NCI-H2227 (cell line): ENCODE measurements at regions not wholly inside any gene's neighbourhood (a gene's known extent, or its start where the extent isn't known, plus 50 kb on each side); places are given as distances from the start of the nearest gene placed in this dataset.
"Not testable (repeated sequence)": the region's sequence is repeated elsewhere in the genome, so short reads cannot be mapped to it uniquely, and the experiment has no call there.

Experiments
- DNase-seq: peaks from one replicate; lab custom pipeline; 2025; ENCODE audit not compliant: unreplicated experiment; lab: John Stamatoyannopoulos, UW

GRCh38 chr13:89150362-89150761 is 1479.2 kb downstream of the SLITRK5 start:
- no peak for DNase-seq

DNA sequence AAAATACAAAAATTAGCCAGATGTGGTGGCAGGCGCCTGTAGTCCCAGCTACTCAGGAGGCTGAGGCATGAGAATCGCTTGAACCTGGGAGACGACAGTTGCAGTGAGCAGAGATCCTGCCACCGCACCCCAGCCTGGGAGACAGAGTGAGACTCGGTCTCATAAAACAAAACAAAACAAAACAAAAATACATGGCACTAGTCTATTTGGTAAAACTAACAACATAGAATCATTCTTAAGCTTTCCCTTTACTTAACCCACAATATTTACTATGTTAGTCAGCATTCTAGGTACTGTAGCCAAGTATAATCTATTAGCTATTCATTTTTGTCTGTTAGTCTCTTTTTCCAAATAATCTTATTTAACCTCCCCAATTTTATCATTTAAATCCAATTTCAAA is 1482.8 kb downstream of the SLITRK5 start:
- no peak for DNase-seq

GRCh38 chr13:89163096-89163495 is 1491.9 kb downstream of the SLITRK5 start:
- no peak for DNase-seq

GRCh38 chr13:89165685-89166084 is 1494.5 kb downstream of the SLITRK5 start:
- DNase-seq, result no peak

DNA sequence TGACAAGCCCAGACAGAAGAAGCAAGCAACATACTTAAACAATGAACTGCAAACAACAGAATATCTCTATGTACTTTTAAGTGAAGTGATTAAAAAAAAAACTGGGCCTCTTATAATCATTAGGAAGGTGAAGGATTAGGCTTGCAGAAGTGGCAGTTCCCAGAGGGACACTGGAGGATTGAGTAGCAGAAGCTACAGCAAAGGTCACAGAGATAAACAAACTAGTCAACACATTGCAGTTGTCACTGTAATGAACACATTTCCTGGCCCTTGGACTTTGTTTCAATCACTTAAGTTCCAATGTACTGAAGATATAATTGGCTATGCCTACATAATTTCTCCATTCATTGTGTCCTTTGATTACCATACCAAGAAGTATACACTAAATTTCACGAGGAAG is 1498.8 kb downstream of the SLITRK5 start:
- DNase-seq, result no peak

DNA sequence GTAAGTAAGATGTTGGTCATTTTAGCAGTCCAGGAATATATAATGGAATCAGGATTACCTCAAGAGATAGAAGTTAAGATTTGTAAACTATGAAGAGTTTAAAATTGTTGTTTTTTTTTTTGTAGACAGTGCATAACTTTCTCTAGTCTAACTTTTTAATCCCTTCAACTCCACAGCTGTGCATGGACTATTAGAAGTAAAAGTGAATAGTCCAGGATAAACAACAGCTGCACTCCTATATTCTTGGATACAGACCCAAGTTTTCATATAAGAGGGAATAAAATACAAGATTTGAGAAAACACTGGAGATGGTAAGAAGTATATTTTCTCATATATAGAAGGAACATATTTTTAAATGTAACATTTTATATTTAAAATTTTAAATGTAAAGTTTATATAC is 1509.9 kb downstream of the SLITRK5 start:
- DNase-seq, result no peak

DNA sequence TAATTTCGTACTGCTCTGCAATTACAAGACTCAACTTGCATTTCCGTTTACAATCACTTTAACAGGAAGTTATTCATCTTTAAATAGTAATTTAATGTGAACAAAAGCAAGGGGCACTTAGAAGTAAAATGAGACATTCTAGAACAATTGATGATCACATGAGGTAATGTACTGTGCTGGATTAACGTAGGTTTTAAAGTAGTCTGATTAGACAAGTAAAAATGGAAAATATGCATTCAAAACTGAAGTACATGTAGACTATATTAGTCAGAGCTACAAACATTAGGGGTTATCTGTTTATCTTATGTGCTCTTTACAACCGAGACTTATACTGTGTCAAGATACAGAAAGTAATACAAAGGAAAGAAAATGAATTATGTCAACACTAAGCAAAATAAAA is 1528.0 kb downstream of the SLITRK5 start:
- no peak for DNase-seq

DNA sequence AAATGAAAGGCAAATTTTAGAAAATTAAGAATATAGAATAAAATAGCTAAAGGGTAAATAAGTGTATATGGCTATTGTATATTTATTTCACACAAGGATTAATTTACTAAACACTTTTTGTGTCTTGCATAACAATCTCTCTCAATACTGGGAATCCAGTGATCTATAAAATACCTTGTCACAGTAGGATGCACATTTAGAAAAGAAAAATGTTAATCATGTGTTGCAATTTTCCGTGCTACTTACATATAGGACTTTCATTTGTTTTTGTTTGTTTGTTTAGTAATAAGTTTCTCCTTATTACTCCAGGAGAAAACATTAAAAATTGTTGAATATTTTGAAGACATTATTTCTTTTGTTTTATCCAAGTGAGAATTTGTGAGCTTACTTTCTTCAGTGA is 1533.3 kb downstream of the SLITRK5 start:
- DNase-seq, result no peak

DNA sequence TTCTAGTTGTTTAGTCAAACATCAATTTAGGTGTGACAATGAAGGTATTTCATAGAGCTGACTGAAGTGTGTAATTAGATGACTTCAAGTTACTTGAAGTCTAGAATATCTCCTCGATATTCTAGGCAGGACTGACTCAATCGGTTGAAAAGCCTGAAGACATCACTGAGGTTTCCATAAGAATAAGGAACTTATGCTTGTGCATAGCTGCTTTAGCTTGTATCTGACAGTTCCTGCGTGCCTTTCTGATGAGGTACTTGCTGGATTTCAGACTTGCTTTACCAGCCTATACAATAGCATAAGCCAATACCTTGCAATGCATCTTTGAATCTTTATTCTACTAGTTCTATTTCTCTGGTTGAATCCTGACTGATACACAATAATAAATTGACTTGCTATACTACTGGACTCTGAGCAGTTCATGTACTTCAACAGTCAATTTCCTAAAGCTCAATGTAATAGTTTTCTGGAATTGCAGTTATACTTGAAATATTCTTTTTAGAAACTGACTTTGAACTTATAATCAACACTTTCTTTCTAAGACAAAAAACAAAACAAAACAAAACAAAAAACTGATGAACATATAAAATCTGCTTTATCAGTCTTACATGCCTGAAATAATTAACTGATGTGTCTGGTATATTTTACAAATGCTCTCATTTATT is 1534.8 kb downstream of the SLITRK5 start:
- DNase-seq, result no peak

GRCh38 chr13:89212186-89212585 is 1541.0 kb downstream of the SLITRK5 start:
- DNase-seq, result no peak

DNA sequence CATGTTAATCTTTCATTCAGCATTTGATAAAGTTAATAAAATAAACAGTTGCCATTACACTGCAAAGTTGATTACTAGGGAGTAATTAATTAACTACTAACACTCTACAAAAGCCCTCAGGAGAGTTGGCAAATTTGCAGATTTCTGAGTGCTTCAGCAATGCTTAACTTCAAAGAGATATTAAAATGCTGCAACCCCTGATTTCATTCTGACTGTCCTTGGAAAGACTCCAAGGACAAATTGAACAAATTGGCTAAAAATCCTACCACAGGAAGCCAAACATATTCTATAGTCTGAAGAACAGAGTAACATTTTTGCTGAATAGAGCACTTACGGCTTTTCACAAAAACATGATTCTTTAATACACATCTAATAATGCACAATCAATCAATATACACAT is 1543.0 kb downstream of the SLITRK5 start:
- no peak for DNase-seq

- not testable (repeated sequence) for DNase-seq
Measured at GRCh38 chr13:89215319-89215718, 1544.1 kb downstream of the SLITRK5 start.

DNA sequence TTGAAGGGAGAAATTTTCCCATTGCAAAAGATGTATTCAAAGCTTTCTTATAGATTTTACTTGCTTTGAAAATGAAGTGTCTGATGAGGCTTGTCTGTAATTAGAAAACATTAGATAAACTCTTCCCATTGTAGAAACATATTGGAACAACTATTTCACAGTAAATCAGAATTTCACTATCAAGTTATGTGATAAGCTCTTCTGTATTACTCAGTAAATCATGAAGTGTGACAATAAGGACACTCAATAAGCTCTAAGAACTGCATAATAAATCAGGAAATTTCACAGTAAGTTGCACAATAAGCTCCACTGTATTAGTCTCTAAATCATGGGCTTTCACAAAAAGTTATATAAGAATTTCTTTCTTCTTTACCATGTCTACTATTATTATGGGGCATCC is 1546.6 kb downstream of the SLITRK5 start:
- DNase-seq, result no peak

- no peak for DNase-seq
Measured at GRCh38 chr13:89221557-89222158, 1550.5 kb downstream of the SLITRK5 start.

DNA sequence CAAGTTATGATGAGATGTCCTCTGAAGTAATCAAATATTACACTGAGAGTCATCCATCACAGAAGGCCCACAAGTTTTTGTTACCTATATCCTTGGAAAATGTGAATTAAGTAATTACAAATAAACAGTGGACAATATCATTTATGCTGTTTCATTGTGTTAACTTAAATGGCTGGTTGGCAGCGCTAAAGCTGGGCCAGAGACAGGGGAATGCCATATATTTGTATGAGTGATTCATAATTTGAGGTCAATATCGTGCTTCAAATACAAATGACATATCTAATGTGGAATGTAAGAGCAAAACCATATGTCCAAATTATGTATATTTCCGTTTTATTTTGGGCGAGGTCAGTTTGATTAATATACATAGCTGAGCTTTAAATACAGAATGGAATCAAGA is 1556.2 kb downstream of the SLITRK5 start:
- no peak for DNase-seq

- no peak for DNase-seq
Measured at GRCh38 chr13:89238496-89238895, 1567.3 kb downstream of the SLITRK5 start.

DNA sequence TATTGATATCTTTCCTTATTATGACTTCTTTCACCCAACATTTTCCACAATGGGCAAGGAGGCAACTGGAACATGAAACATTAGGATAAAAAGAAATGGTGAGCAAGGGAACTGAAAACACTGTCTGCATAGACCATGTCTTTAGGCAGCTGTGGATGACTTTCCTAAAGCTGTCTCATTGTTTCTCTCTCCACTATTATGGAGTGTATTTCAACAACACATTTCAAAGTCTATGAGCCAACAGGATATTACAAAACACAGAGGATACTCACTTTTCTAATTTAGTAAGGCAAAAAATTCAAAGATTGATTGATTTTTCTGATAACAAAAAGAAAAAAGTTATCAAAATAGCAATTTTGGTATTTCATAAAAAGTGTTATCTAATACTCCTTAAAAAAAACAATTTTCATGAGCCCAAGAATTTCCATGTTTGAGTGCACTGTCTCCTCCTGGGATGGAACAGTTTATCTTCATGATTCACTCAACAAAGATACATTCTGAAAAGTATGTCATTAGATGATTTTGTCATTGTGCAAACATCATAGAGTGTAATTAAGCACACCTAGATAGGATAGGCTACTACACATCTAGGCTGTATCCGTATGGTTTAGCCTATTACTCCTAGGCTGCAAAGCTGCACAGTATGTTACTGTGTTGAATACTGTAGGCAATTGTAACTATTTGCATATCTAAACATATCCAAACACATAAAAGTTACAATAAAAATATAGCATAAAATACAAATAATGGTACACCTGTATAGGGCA is 1568.4 kb downstream of the SLITRK5 start:
- no peak for DNase-seq

DNA sequence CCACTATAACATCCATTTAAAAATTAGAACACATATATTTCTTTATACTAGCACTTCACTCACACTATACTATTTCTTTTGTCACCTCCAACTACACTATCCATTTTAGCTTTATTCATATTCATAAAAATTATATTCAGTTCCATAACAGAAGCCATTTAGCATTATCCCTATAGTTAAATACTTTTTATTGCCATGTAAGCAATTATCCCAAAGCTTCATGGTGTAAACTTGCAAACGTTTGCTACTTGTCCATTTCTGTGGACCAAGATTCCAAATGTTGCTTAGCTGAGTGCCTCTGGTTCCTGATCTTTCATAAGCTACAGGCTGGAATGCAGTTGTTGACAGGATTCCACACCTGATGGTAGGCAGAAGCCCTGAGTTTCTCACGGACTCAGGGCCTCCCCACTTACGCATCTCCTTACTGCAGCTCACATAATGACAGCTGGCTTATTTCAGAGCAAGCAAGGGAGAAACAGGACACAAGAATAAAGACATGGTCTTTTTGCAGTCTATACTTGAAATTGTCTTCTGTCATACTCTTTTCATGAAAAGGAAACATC is 1584.8 kb downstream of the SLITRK5 start:
- no peak for DNase-seq

GRCh38 chr13:89267734-89268133 is 1596.6 kb downstream of the SLITRK5 start:
- no peak for DNase-seq

GRCh38 chr13:89269737-89270136 is 1598.6 kb downstream of the SLITRK5 start:
- DNase-seq, result no peak

DNA sequence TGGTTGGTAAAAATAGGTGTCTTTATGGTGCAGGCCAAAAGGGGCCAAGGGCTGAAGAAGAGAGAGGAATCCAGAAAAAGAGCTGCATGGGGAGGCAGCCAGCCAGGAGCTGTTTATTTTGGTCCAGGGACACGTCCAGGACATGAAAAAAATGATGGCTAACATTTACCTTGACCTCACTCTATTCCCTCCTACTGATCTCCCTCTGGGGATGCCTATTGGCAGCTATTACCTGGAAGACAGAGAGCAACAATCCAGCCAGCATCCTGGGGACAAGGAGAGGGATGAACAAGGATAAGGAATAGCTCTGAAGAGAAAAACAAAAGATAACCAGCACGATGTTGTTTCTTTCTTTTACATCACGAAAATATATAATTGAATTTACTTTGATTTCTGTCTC is 1599.6 kb downstream of the SLITRK5 start:
- DNase-seq, result no peak

- DNase-seq, result no peak
Measured at GRCh38 chr13:89279374-89279773, 1608.2 kb downstream of the SLITRK5 start.
